Dermis microvascular lymphatic vessel endothelial cell (primary cell): ENCODE measurements at regions not wholly inside any gene's neighbourhood (a gene's known extent, or its start where the extent isn't known, plus 50 kb on each side); places are given as distances from the start of the nearest gene placed in this dataset.

Experiments used
- DNase-seq, 2 donors: peaks; one replicate each; pipeline versions ENCODE4 v3.0.0 to v3.0.0-alpha.2; 2010; ENCODE audit warnings: low read depth in 2 of 2

DNA sequence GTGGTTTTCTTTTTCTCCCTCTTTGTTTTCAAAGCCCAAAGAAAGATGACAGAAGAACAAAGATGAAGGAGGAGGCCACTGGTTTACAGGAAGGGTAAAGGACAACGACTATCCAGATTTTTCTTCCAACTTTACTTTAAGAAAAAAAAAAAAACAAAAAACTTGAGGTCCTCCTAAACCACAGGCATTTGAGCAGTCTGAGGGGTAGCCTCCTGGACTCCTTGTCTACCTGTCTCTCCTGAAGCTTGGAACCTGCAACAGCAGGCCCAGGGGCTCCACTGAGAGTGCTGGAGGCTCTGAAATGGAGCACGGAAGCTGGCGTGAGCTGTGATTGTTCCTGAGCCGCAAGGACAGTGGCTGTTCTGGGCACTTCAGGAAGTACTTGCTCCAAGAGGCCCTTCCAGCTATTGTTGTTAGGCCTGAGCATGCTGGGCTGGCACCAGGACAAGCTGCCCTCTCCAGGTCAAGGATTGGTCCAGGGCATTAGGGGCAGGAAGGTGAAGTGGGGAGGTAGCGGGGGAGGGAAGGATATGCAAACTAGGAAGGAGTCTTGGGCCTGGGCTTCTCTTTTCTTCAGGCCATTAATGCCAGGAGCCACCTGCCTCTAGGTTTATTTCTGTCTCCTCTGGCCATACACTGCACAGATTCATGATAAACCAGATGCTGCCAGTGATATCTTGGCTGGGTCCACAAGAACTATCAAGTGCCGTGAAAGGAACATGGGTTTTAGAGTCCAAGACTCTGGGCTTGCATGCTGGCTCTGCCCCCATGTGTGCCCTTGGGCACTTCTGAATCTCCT, 147.3 kb downstream of the CCDC34 start:
- peak; percentile 9 to 59 for DNase-seq

DNA sequence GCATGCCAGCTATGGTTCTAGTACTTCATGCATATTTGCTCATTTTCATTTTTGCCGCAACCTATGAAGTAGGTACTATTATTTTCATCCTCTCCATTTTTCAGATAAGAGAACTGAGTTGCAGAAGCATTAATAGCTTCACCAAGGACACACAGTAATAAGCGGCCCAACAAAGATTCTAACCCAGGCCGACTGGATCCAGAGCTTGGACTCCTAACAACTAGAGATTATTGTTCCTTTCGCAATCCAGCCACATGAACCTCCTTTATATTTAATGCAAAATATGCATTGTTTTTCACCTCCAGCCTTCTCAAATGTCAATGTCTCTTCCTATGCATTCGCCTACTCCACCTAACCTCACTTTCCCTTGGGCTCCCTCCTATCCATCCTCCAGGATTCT, 148.3 kb downstream of the CCDC34 start:
- DNase-seq, result no peak

DNA sequence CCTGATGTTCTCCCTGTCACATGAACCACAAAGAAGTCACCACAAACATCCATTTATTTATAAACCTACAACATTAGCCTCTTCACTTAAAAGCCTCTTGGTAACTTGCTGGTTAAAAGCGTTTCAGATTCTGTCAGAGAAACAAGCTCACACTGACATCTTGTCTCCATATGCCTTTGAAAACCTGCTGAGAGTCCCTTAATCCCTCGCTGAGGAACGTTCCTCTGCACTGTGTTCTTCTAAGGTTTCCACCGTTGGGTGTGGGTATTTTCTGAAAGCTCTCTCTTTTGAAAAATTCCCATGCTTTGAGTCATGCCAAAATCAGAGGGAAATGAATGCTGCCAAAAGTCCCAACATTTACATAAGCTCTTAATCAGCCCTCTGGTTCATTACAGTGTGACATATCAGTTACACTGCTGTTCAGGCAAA, 149.8 kb downstream of the CCDC34 start:
- DNase-seq, result no peak

DNA sequence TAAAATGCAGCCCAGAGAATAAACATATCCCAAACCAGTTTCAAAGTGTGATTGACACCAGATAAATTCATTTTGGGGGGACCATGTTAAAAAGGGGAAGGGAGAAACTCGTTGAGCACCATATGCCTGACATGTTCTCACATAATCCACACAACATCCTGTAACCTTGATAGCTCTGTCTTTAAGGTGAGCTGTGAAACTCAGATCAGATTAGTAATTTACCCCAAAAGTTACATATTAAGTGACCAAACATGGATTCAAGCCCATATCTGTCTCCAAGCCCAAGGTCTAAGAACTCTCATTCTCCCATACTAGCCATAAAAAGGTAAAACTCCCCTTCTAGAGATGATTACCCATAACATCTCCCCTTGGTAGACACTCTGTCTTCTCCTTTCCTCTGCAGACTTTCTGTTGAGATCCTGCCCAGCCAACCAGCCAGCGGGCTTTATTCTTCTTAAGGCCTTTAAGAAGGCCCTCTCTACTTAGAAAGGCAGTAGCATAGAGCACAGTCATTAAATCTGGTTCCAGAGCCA, 150.7 kb downstream of the CCDC34 start:
- DNase-seq, result no peak

- DNase-seq, result peak in 1 of 2 donors; percentile 5
Measured at GRCh38 chr11:27211370-27212127, 151.5 kb downstream of the CCDC34 start.

GRCh38 chr11:27210531-27210930, 152.5 kb downstream of the CCDC34 start:
- DNase-seq, result no peak

DNA sequence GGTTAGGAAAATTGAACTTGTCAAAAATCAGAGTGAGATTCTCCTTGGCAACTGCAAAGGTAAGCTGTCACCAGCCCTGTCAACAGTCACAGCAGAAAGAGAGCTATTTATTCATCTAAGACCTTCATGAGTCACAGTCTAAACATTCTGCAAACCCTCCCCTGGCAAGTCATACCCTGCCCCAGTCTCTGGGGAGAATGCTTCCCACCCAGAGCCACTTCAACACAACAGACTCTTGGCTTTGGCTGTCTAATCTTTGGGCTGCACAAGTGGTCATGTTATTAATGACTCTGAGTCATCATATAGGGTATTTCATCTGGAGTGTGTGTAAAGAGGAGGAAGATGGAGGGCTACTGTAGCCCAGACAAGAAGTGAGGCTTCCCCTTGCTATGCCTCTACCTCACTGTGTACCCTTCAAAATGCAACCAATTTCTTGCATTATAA, 153.4 kb downstream of the CCDC34 start:
- DNase-seq, result peak in 1 of 2 donors; percentile 19

GRCh38 chr11:27208846-27209245, 154.2 kb downstream of the CCDC34 start:
- no peak for DNase-seq

DNA sequence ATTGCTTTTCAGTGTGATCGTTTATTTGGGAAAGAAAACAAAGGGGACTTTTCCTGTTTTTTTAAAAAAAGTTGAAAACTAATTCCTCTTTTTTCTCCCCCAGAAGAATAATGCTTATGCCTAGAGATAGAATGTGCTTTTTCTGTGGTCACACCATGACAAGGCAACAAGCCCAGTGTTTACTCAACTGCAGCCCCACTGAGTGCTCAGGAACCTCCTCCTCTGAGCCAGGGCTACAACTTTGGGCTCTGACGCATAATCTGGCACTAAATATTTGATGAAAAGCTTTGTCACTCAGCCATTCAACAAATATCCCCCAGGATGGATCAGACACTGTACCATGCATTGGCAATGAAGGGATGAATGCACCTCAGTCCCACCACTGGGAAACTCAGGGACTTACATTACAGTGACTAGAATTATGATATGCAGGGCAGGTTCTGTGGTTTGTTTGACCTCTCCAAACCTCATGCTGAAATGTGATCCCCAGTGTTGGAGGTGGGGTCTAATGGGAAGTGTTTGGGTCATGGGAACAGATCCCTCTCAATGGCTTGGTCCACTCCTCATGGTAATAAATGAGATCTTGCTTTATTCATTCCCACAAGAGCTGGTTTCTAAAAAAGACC, 155.9 kb downstream of the CCDC34 start:
- DNase-seq, result no peak

DNA sequence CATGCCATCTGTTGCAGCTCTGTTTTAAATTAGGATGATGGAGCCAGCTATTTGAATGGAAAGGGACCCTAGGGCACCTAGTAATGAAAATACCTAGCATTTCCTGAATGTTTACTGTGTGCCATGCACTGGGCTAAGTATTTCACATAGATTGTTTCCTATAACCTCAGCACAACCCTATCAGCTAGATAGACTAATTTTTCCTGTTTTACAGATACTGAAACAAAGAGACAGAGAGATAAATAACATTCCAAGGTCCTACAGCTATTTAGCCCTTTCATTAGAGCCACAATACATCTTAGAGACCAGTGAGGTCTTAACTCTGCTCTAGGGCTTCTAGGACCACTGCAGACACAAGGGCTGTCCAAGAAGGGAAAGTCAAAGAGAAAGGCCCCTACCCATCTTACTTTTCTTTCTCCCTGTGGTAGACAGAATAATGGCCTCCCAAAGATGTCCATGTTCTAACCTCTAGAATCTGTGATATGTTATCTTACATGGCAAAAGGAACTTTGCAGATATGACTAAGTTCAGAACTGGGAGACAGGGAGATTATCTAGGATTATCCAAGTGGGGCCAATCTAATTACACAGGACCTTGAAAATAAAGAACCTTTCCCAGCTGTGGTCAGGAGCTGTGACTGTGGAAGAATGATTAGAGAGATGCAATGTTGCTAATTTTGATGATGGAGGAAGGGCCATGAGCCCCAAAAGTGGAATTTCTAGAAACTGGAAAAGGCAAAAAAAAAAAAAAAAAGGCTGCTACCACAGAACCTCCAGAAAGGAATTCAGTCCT, 157.0 kb downstream of the CCDC34 start:
- DNase-seq, result no peak

DNA sequence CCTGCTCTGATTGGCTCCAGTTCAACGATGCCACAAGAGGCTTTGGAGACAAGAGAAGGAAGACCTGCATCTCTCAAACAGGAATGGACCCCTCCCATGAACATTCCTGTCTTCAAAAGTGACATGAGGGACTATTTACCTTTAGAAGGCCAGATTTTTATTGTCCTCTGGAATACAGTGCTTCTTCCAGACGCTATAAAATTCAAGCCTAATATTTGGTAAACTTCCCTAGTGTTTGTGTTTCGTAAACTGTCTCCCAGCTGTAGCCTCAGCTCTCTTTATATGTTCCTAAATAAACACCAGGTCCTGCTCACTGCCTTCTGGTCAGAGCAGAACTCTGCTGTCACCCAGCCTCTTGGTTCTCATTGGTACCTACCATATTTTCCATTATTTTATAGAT, 157.8 kb downstream of the CCDC34 start:
- no peak for DNase-seq

- peak in 1 of 2 donors; percentile 58 for DNase-seq
Measured at GRCh38 chr11:27204529-27204928, 158.5 kb downstream of the CCDC34 start.

GRCh38 chr11:27203077-27203647, 159.9 kb downstream of the CCDC34 start:
- no peak for DNase-seq

DNA sequence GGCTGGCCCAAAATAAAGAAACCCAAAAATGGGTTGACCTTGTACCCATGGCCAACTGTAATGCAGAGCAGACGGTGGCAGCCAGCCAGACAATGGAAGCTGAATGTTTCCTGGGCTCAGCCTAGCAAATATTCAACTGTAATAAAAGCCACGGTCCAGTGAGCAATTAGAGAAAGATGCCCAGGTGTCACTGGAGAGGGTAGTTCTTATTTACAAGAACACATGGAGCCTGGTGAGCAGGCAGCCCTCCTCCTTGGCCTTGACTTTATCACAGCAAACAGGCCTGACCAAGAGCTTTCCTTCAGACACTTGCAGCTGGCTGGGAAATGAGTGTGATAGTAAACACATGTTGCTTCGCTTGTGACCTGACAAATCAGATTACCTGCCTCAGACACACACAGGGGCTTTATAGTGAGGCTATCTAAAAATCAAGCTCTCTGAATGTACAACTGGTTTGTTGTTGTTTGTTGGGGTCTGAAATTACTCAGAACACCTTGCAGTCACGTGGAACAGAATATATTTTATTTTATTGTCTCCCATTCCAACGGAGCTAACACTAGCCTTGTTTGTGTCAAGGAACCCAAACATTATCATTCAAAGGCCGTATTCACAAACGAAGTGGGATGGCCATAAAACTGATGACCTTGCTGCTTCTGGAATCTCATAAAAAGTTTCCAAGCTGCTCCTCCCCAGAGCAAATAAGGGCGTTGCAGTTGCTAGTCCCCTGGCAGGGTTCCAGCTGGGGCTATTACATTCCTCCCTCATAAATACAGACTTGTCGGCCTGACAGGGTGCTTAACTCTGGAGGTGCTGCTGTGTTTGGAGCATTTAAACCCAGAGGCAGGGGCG, 161.1 kb downstream of the BBOX1 start:
- DNase-seq, result no peak

GRCh38 chr11:27200779-27201453, 160.3 kb downstream of the BBOX1 start:
- no peak for DNase-seq

- DNase-seq, result no peak
Measured at GRCh38 chr11:27196203-27196897, 155.7 kb downstream of the BBOX1 start.

DNA sequence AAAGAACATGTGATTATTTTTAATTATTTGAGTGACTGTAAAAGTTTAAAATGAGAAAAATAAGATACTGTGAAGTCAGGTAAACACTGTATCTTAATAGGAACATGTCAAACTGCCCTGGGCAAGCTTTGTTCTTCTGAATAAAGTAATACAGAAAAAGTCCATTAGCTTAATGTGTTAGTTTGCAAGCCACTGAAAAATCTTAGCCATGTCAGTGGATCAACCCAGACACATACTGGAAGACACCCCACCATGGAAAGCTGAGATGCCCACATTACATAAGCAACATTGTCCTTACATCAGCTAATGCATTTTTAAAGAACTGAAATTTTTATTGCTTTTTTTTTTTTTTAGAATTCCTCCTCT, 155.2 kb downstream of the BBOX1 start:
- DNase-seq, result no peak

DNA sequence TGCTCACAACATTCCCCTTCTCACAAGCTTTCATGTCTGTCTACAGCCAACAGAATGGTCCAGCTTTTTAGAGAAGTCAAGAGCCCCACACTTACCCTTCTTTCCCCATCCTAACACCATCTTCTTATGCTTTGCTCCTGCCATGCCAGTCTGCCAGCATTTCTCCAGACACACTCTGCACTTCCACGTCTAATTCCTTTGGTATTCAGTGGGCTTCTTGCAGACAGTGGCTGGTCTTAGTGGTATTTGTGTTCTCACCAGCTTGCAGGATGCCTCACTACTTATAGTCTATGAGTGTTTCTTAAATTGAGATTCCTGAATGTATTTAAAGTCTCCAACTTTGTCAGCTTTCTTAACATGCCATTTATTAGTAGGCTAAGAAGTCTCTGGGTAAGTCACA, 154.4 kb downstream of the BBOX1 start:
- DNase-seq, result no peak
